Body of pancreas (tissue), 4 donors: ENCODE measurements at regions not wholly inside any gene's neighbourhood (a gene's known extent, or its start where the extent isn't known, plus 50 kb on each side); places are given as distances from the start of the nearest gene placed in this dataset.

Source experiments
- POLR2A ChIP-seq, 3 donors: fragments of 450-650 bp; IDR thresholded peaks; one replicate each; pipeline ENCODE4 v1.6.1; 2016; ENCODE audit warnings: antibody characterized with exemption in 3 of 3, mild to moderate bottlenecking in 2 of 3
- TF ChIP-seq, protein P1 (sequence below), 7 experiments: fragments of 450-650 bp in 4 of 7; fragments of 200-600 bp in 3 of 7; sonication (generic) in 3 of 7; IDR thresholded peaks; one replicate each; pipeline ENCODE4 v1.5.1; 2016 to 2019; ENCODE audit warnings: antibody characterized with exemption in 7 of 7

DNA sequence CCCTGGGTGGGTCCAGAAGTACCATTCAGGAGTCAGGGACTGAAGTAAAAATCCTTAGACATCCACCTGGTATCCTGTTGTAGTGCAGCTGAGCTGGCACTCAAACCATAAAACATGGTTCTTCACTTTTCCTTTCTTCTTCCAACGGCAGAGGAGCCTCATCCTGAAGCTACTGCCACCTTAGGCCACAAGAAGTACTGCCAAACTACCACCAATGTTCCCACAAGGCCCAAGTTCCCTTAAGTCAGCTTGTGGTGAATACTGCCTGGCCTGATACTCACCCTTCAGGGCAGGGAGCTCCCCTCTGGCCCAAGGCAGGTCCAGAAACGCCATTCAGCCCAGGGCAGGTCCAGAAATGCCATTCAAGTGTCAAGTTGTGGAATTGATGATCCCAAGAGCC lies 1053.4 kb upstream of the CITED2 start:
- TF ChIP-seq, protein P1, sequence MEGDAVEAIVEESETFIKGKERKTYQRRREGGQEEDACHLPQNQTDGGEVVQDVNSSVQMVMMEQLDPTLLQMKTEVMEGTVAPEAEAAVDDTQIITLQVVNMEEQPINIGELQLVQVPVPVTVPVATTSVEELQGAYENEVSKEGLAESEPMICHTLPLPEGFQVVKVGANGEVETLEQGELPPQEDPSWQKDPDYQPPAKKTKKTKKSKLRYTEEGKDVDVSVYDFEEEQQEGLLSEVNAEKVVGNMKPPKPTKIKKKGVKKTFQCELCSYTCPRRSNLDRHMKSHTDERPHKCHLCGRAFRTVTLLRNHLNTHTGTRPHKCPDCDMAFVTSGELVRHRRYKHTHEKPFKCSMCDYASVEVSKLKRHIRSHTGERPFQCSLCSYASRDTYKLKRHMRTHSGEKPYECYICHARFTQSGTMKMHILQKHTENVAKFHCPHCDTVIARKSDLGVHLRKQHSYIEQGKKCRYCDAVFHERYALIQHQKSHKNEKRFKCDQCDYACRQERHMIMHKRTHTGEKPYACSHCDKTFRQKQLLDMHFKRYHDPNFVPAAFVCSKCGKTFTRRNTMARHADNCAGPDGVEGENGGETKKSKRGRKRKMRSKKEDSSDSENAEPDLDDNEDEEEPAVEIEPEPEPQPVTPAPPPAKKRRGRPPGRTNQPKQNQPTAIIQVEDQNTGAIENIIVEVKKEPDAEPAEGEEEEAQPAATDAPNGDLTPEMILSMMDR (IDR thresholded peaks at IDR 0.05): no peak
- TF ChIP-seq POLR2A (IDR thresholded peaks at IDR 0.05): no peak
